K562 (cell line): ENCODE measurements at regions not wholly inside any gene's neighbourhood (a gene's known extent, or its start where the extent isn't known, plus 50 kb on each side); places are given as distances from the start of the nearest gene placed in this dataset.

Experiments
- HDAC8 ChIP-seq: fragments of 450-650 bp; IDR thresholded peaks from 2 replicates; pipeline ENCODE4 v1.6.1; 2016; ENCODE audit warnings: mild to moderate bottlenecking, missing genetic modification characterization, moderate library complexity, missing compliant biosample characterization
- HOMEZ ChIP-seq: fragments of 250-450 bp; sonication (Bioruptor Pico); IDR thresholded peaks from 2 replicates; pipeline ENCODE4 v1.4.0; 2020; ENCODE audit warnings: mild to moderate bottlenecking, moderate library complexity
- KLF10 ChIP-seq: fragments of 250-450 bp; sonication (Bioruptor Pico); IDR thresholded peaks from 2 replicates; pipeline ENCODE4 v1.6.1; 2021; ENCODE audit warnings: matching md5 sums
- NRF1 ChIP-seq, 2 experiments: fragments of 450-650 bp; IDR thresholded peaks in 1 of 2; conservative IDR thresholded peaks in 1 of 2; 2 replicates each; pipeline ENCODE4 v1.6.1; 2014; ENCODE audit warnings: mild to moderate bottlenecking in 2 of 2
- PKNOX1 ChIP-seq: fragments of 450-650 bp; IDR thresholded peaks from 2 replicates; pipeline ENCODE4 v1.6.1; 2016
- RCOR1 ChIP-seq, 2 experiments: IDR thresholded peaks; 2 replicates each; pipeline ENCODE4 v1.6.1; 2012; ENCODE audit warnings: low read depth in 2 of 2, low read length in 2 of 2, borderline replicate concordance in 1 of 2, improper control_type of control experiment in 1 of 2
- TAL1 ChIP-seq: fragments of 450-650 bp; IDR thresholded peaks from 2 replicates; pipeline ENCODE4 v1.6.1; 2016; ENCODE audit warnings: mild to moderate bottlenecking
- ZBTB9 ChIP-seq: fragments of 450-650 bp; formaldehyde crosslinking; IDR thresholded peaks from 2 replicates; pipeline ENCODE4 v1.4.0; 2020; ENCODE audit warnings: mild to moderate bottlenecking, moderate library complexity
- ZFPM2 ChIP-seq: fragments of 250-450 bp; sonication (Bioruptor Pico); IDR thresholded peaks from 2 replicates; pipeline ENCODE4 v1.5.1; 2022; ENCODE audit warnings: mild to moderate bottlenecking
- TF ChIP-seq, protein P1 (sequence below), 2 experiments: fragments of 450-650 bp; formaldehyde crosslinking in 1 of 2; IDR thresholded peaks; 2 replicates each; pipeline versions ENCODE4 v1.4.0 to v1.6.1; 2014 to 2020; ENCODE audit warnings: mild to moderate bottlenecking in 2 of 2, borderline replicate concordance in 1 of 2, low read depth in 1 of 2
- TF ChIP-seq, protein P2 (sequence below): fragments of 250-450 bp; sonication (Bioruptor Pico); IDR thresholded peaks from 2 replicates; pipeline ENCODE4 v1.8.0; 2022; ENCODE audit warnings: moderate library complexity, mild to moderate bottlenecking, inconsistent platforms

DNA sequence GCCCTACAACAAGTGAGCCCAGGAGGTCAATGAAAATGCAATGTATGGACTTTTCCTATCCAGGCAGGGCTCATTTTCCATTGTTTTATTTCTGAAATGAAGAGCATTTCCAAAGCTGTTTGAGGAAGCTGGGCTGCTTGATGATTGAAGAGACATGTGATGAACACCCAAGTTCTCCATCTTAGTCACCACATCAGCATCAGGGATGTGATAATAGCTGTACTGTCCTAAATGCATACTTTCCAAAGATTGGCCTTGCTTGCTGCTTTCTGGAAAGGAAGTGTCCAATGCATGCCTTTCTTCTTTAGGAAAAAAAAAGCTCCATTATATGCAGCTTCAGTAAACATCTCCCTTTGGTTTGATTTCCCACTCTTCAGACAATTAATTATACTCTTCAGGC, 425.9 kb upstream of the RUNX1 start (continued):
- TF ChIP-seq, protein P1, sequence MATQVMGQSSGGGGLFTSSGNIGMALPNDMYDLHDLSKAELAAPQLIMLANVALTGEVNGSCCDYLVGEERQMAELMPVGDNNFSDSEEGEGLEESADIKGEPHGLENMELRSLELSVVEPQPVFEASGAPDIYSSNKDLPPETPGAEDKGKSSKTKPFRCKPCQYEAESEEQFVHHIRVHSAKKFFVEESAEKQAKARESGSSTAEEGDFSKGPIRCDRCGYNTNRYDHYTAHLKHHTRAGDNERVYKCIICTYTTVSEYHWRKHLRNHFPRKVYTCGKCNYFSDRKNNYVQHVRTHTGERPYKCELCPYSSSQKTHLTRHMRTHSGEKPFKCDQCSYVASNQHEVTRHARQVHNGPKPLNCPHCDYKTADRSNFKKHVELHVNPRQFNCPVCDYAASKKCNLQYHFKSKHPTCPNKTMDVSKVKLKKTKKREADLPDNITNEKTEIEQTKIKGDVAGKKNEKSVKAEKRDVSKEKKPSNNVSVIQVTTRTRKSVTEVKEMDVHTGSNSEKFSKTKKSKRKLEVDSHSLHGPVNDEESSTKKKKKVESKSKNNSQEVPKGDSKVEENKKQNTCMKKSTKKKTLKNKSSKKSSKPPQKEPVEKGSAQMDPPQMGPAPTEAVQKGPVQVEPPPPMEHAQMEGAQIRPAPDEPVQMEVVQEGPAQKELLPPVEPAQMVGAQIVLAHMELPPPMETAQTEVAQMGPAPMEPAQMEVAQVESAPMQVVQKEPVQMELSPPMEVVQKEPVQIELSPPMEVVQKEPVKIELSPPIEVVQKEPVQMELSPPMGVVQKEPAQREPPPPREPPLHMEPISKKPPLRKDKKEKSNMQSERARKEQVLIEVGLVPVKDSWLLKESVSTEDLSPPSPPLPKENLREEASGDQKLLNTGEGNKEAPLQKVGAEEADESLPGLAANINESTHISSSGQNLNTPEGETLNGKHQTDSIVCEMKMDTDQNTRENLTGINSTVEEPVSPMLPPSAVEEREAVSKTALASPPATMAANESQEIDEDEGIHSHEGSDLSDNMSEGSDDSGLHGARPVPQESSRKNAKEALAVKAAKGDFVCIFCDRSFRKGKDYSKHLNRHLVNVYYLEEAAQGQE (IDR thresholded peaks at IDR 0.05; ENCODE audit: borderline replicate concordance): no peak
- TF ChIP-seq, protein P1 (CRISPR knock-in tag; IDR thresholded peaks at IDR 0.05; ENCODE audit: low read depth): no peak
- no peak for TF ChIP-seq KLF10 (CRISPR knock-in tag)
- TF ChIP-seq ZBTB9 (CRISPR knock-in tag): no peak
- TF ChIP-seq HDAC8 (tag): no peak
- no peak for TF ChIP-seq PKNOX1
- no peak for TF ChIP-seq TAL1
- TF ChIP-seq HOMEZ (CRISPR knock-in tag): no peak
- TF ChIP-seq NRF1 (conservative IDR thresholded peaks at IDR 0.05 in 1 of 2, IDR thresholded peaks at IDR 0.05 in 1 of 2): no peak
- TF ChIP-seq, protein P2, sequence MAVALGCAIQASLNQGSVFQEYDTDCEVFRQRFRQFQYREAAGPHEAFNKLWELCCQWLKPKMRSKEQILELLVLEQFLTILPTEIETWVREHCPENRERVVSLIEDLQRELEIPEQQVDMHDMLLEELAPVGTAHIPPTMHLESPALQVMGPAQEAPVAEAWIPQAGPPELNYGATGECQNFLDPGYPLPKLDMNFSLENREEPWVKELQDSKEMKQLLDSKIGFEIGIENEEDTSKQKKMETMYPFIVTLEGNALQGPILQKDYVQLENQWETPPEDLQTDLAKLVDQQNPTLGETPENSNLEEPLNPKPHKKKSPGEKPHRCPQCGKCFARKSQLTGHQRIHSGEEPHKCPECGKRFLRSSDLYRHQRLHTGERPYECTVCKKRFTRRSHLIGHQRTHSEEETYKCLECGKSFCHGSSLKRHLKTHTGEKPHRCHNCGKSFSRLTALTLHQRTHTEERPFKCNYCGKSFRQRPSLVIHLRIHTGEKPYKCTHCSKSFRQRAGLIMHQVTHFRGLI: no peak
- peak in 1 of 2 experiments; percentile 33; a peak in 1 of 4 replicates for TF ChIP-seq RCOR1 (IDR thresholded peaks at IDR 0.05; ENCODE audit: borderline replicate concordance in 1 of 2, low read depth in 2 of 2, low read length in 2 of 2)
- no peak for TF ChIP-seq ZFPM2 (CRISPR knock-in tag)
